ENCODE measurements at regions not wholly inside any gene's neighbourhood (a gene's known extent, or its start where the extent isn't known, plus 50 kb on each side); places are given as distances from the start of the nearest gene placed in this dataset.
"Not testable (repeated sequence)": the region's sequence is repeated elsewhere in the genome, so short reads cannot be mapped to it uniquely, and the experiment has no call there.

- no peak for DNase-seq (ENCODE audit: low spot score)
- H3K36me3 ChIP-seq (ENCODE audit: insufficient read depth, low read length, poor library complexity, severe bottlenecking), result no peaks in the 10 kb centered on the region
- ChIA-PET CTCF (no interaction called here), POLR2A (ENCODE audit: low non-redundant PET) (no interaction called here)
- intact Hi-C loops (cut with micrococcal nuclease; ENCODE audit: unreplicated experiment), result no loop called here
- no TSS peak for BruUV-seq (replicated peaks)
- peaks cover 33% of the 10 kb centered on the region for H3K27me3 ChIP-seq (replicated peaks; ENCODE audit: insufficient read depth, low read depth, low read length, poor library complexity)
- H3K4me3 ChIP-seq (ENCODE audit: low read depth, low read length, poor library complexity, severe bottlenecking), result no peak overlapping the region
- no peaks in the 10 kb centered on the region for H3K9me3 ChIP-seq (ENCODE audit: low read depth, low read length, poor library complexity, severe bottlenecking)
- no peak overlapping the region for H3K27ac ChIP-seq (ENCODE audit: low read depth, low read length, poor library complexity, severe bottlenecking)
- no peaks in the 10 kb centered on the region for H3K4me1 ChIP-seq (ENCODE audit: insufficient read depth, low read length, poor library complexity, severe bottlenecking)
- TF ChIP-seq EZH2 (IDR thresholded peaks at IDR 0.05; ENCODE audit: borderline replicate concordance, low read depth, low read length, poor library complexity, severe bottlenecking) (no peak), CTCF (conservative IDR thresholded peaks at IDR 0.05; ENCODE audit: low read depth, low read length) (no peak)
These were observed 334.8 kb upstream of the SULF2 start for GRCh38 chr20:48120120-48120519.

- BruUV-seq (replicated peaks); DNase-seq (ENCODE audit: low spot score); H3K27ac ChIP-seq (ENCODE audit: low read depth, low read length, poor library complexity, severe bottlenecking); POLR2A ChIA-PET (ENCODE audit: low non-redundant PET); intact Hi-C loops (cut with micrococcal nuclease; ENCODE audit: unreplicated experiment); H3K36me3 ChIP-seq (ENCODE audit: insufficient read depth, low read length, poor library complexity, severe bottlenecking); CTCF ChIA-PET; H3K4me1 ChIP-seq (ENCODE audit: insufficient read depth, low read length, poor library complexity, severe bottlenecking); H3K4me3 ChIP-seq (ENCODE audit: low read depth, low read length, poor library complexity, severe bottlenecking); H3K9me3 ChIP-seq (ENCODE audit: low read depth, low read length, poor library complexity, severe bottlenecking): not testable (repeated sequence)
- peaks cover 26% of the 10 kb centered on the region for H3K27me3 ChIP-seq (replicated peaks; ENCODE audit: insufficient read depth, low read depth, low read length, poor library complexity)
These were observed 334.1 kb upstream of the SULF2 start for GRCh38 chr20:48119389-48119788.

- Histone ChIP-seq H3K4me3 (ENCODE audit: low read depth, low read length, poor library complexity, severe bottlenecking) (no peak overlapping the region), H3K36me3 (ENCODE audit: insufficient read depth, low read length, poor library complexity, severe bottlenecking) (no peaks in the 10 kb centered on the region), H3K27me3 (replicated peaks; ENCODE audit: insufficient read depth, low read depth, low read length, poor library complexity) (peaks cover 22% of the 10 kb centered on the region), H3K27ac (ENCODE audit: low read depth, low read length, poor library complexity, severe bottlenecking) (no peak overlapping the region), H3K9me3 (ENCODE audit: low read depth, low read length, poor library complexity, severe bottlenecking) (no peaks in the 10 kb centered on the region), H3K4me1 (ENCODE audit: insufficient read depth, low read length, poor library complexity, severe bottlenecking) (no peaks in the 10 kb centered on the region)
- intact Hi-C loops (cut with micrococcal nuclease; ENCODE audit: unreplicated experiment), result no loop called here
- no peak for DNase-seq (ENCODE audit: low spot score)
- ChIA-PET CTCF (no interaction called here), POLR2A (ENCODE audit: low non-redundant PET) (no interaction called here)
- no TSS peak for BruUV-seq (replicated peaks)
- no peak for TF ChIP-seq EZH2 (IDR thresholded peaks at IDR 0.05; ENCODE audit: borderline replicate concordance, low read depth, low read length, poor library complexity, severe bottlenecking)
- no peak for TF ChIP-seq CTCF (conservative IDR thresholded peaks at IDR 0.05; ENCODE audit: low read depth, low read length)
These were observed 330.2 kb upstream of the SULF2 start for GRCh38 chr20:48115502-48115901.

GRCh38 chr20:48107560-48107959, 322.3 kb upstream of the SULF2 start:
- H3K4me1 ChIP-seq (ENCODE audit: insufficient read depth, low read length, poor library complexity, severe bottlenecking), result no peaks in the 10 kb centered on the region
- TF ChIP-seq CTCF (conservative IDR thresholded peaks at IDR 0.05; ENCODE audit: low read depth, low read length) (no peak), EZH2 (IDR thresholded peaks at IDR 0.05; ENCODE audit: borderline replicate concordance, low read depth, low read length, poor library complexity, severe bottlenecking) (no peak)
- CTCF ChIA-PET, result no interaction called here
- POLR2A ChIA-PET (ENCODE audit: low non-redundant PET), result no interaction called here
- no peak for DNase-seq (ENCODE audit: low spot score)
- BruUV-seq (replicated peaks), result no TSS peak
- H3K36me3 ChIP-seq (ENCODE audit: insufficient read depth, low read length, poor library complexity, severe bottlenecking), result no peaks in the 10 kb centered on the region
- intact Hi-C loops (cut with micrococcal nuclease; ENCODE audit: unreplicated experiment), result no loop called here
- H3K9me3 ChIP-seq (ENCODE audit: low read depth, low read length, poor library complexity, severe bottlenecking), result no peaks in the 10 kb centered on the region
- no peak overlapping the region for H3K4me3 ChIP-seq (ENCODE audit: low read depth, low read length, poor library complexity, severe bottlenecking)
- H3K27ac ChIP-seq (ENCODE audit: low read depth, low read length, poor library complexity, severe bottlenecking), result no peak overlapping the region
- peaks cover 23% of the 10 kb centered on the region for H3K27me3 ChIP-seq (replicated peaks; ENCODE audit: insufficient read depth, low read depth, low read length, poor library complexity)

Measured in A673 (cell line).